ENCODE measurements at regions not wholly inside any gene's neighbourhood (a gene's known extent, or its start where the extent isn't known, plus 50 kb on each side); places are given as distances from the start of the nearest gene placed in this dataset.

- no peak for ATAC-seq (ENCODE audit: poor library complexity)
- no peaks in the 10 kb centered on the region for H3K4me1 Mint-ChIP-seq (ENCODE audit: low read depth)
- H3K9me3 Mint-ChIP-seq = no peaks in the 10 kb centered on the region
- no peaks in the 10 kb centered on the region for H3K36me3 Mint-ChIP-seq (ENCODE audit: low read depth)
- H3K27me3 Mint-ChIP-seq = peaks cover 14% of the 10 kb centered on the region
- Histone ChIP-seq H3K9me3 (ENCODE audit: control insufficient read depth in 1 of 2, insufficient read depth in 1 of 2, low read length in 2 of 2) (no peaks in the 10 kb centered on the region), H3K4me3 (ENCODE audit: low read length) (no peak overlapping the region), H3K4me1 (ENCODE audit: insufficient read depth, low read length) (no peaks in the 10 kb centered on the region), H3K36me3 (ENCODE audit: insufficient read depth, low read length) (no peaks in the 10 kb centered on the region), H3K27me3 (ENCODE audit: control insufficient read depth in 1 of 2, insufficient read depth in 2 of 2, low read length in 2 of 2) (peaks cover 0 to 4% of the 10 kb centered on the region in 2 experiments), H3K27ac (ENCODE audit: low read depth in 1 of 2, low read length in 2 of 2) (no peak overlapping the region)
- no peak overlapping the region for H3K27ac Mint-ChIP-seq
- ChIA-PET POLR2A (no interaction called here), CTCF (no interaction called here)
- intact Hi-C loops (cut with DNase I, micrococcal nuclease) = no loop called here
- H3K4me3 Mint-ChIP-seq = no peak overlapping the region
- TF ChIP-seq CTCF (IDR thresholded peaks at IDR 0.05) = no peak
- DNase-seq = no peak
These were observed 107.1 kb downstream of the TLR5 start for GRCh38 chr1:223035724-223036478.

- Histone ChIP-seq H3K27me3 (ENCODE audit: control insufficient read depth in 1 of 2, insufficient read depth in 2 of 2, low read length in 2 of 2) (peaks cover 0 to 4% of the 10 kb centered on the region in 2 experiments), H3K27ac (ENCODE audit: low read depth in 1 of 2, low read length in 2 of 2) (no peak overlapping the region), H3K4me1 (ENCODE audit: insufficient read depth, low read length) (no peaks in the 10 kb centered on the region), H3K4me3 (ENCODE audit: low read length) (no peak overlapping the region), H3K36me3 (ENCODE audit: insufficient read depth, low read length) (no peaks in the 10 kb centered on the region), H3K9me3 (ENCODE audit: control insufficient read depth in 1 of 2, insufficient read depth in 1 of 2, low read length in 2 of 2) (no peaks in the 10 kb centered on the region)
- intact Hi-C loops (cut with DNase I, micrococcal nuclease) = no loop called here
- H3K4me3 Mint-ChIP-seq = no peak overlapping the region
- TF ChIP-seq CTCF (IDR thresholded peaks at IDR 0.05) = no peak
- ChIA-PET POLR2A (no interaction called here), CTCF (no interaction called here)
- H3K27ac Mint-ChIP-seq = no peak overlapping the region
- no peaks in the 10 kb centered on the region for H3K36me3 Mint-ChIP-seq (ENCODE audit: low read depth)
- peaks cover 18% of the 10 kb centered on the region for H3K27me3 Mint-ChIP-seq
- ATAC-seq (ENCODE audit: poor library complexity) (no peak), DNase-seq (no peak)
- H3K4me1 Mint-ChIP-seq (ENCODE audit: low read depth) = no peaks in the 10 kb centered on the region
- H3K9me3 Mint-ChIP-seq = no peaks in the 10 kb centered on the region
These were observed 106.6 kb downstream of the TLR5 start for GRCh38 chr1:223036479-223036845.

GRCh38 chr1:223037845-223038244 lies 105.2 kb downstream of the TLR5 start:
- DNase-seq (no peak), ATAC-seq (ENCODE audit: poor library complexity) (no peak)
- TF ChIP-seq CTCF (IDR thresholded peaks at IDR 0.05) = no peak
- peaks cover 21% of the 10 kb centered on the region for H3K27me3 Mint-ChIP-seq
- intact Hi-C loops (cut with DNase I, micrococcal nuclease) = no loop called here
- Histone ChIP-seq H3K9me3 (ENCODE audit: control insufficient read depth in 1 of 2, insufficient read depth in 1 of 2, low read length in 2 of 2) (no peaks in the 10 kb centered on the region), H3K27me3 (ENCODE audit: control insufficient read depth in 1 of 2, insufficient read depth in 2 of 2, low read length in 2 of 2) (peaks cover 0 to 4% of the 10 kb centered on the region in 2 experiments), H3K36me3 (ENCODE audit: insufficient read depth, low read length) (no peaks in the 10 kb centered on the region), H3K4me1 (ENCODE audit: insufficient read depth, low read length) (no peaks in the 10 kb centered on the region), H3K4me3 (ENCODE audit: low read length) (no peak overlapping the region), H3K27ac (ENCODE audit: low read depth in 1 of 2, low read length in 2 of 2) (no peak overlapping the region)
- no peaks in the 10 kb centered on the region for H3K9me3 Mint-ChIP-seq
- ChIA-PET CTCF (no interaction called here), POLR2A (no interaction called here)
- no peaks in the 10 kb centered on the region for H3K4me1 Mint-ChIP-seq (ENCODE audit: low read depth)
- no peak overlapping the region for H3K4me3 Mint-ChIP-seq
- no peak overlapping the region for H3K27ac Mint-ChIP-seq
- no peaks in the 10 kb centered on the region for H3K36me3 Mint-ChIP-seq (ENCODE audit: low read depth)
